Skeletal muscle tissue (tissue), 3 donors: ENCODE measurements at regions not wholly inside any gene's neighbourhood (a gene's known extent, or its start where the extent isn't known, plus 50 kb on each side); places are given as distances from the start of the nearest gene placed in this dataset.
"Not testable (repeated sequence)": the region's sequence is repeated elsewhere in the genome, so short reads cannot be mapped to it uniquely, and the experiment has no call there.

ENCODE experiments used
- H3K27ac ChIP-seq: one replicate; pipeline ENCODE4 v1.7.0; 2013; ENCODE audit warnings: mild to moderate bottlenecking, low read depth, low read length, inconsistent platforms
- H3K27me3 ChIP-seq, 3 donors: one replicate each; pipeline ENCODE4 v1.7.0; 2013; ENCODE audit warnings: low read length in 3 of 3; ENCODE audit not compliant: control insufficient read depth in 3 of 3, insufficient read depth in 3 of 3
- H3K36me3 ChIP-seq, 3 donors: one replicate each; pipeline ENCODE4 v1.7.0; 2013; ENCODE audit warnings: low read length in 3 of 3; ENCODE audit not compliant: control insufficient read depth in 3 of 3, insufficient read depth in 3 of 3
- H3K4me1 ChIP-seq, 3 donors: one replicate each; pipeline ENCODE4 v1.7.0; 2013; ENCODE audit warnings: low read length in 3 of 3, mild to moderate bottlenecking in 3 of 3; ENCODE audit not compliant: control insufficient read depth in 3 of 3, insufficient read depth in 3 of 3
- H3K4me3 ChIP-seq, 3 donors: one replicate each; pipeline ENCODE4 v1.7.0; 2013; ENCODE audit warnings: low read length in 3 of 3
- H3K9ac ChIP-seq, 3 donors: one replicate each; pipeline ENCODE4 v1.7.0; 2013; ENCODE audit warnings: low read length in 3 of 3, mild to moderate bottlenecking in 3 of 3, moderate library complexity in 2 of 3, low read depth in 1 of 3
- H3K9me3 ChIP-seq, 3 donors: one replicate each; pipeline ENCODE4 v1.7.0; 2013; ENCODE audit warnings: low read length in 3 of 3; ENCODE audit not compliant: control insufficient read depth in 3 of 3
- donor health status: Osteomylitis.

DNA sequence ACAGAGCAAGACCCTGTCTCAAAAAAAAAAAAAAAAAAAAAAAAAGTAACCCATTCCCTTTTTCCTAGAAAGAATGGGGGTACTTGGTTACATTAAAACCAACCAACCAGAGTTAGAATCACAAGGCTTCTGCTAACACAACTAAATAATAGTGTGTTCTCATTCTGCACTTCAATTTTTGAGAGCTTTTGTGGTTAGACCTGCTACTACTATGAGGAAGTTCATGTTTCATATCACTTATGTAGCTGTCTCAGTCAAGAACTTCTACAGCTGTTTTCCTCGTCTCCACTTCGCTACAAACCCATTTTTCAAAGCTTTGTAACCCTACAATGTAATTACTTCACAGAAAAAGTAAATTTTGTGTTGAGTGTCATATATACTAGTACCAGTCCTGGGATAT is 58.3 kb downstream of the PDHA2 start:
- no peaks in the 10 kb centered on the region for H3K27me3 ChIP-seq
- no peaks in the 10 kb centered on the region for H3K36me3 ChIP-seq
- no peaks in the 10 kb centered on the region for H3K9me3 ChIP-seq
- no peak overlapping the region for H3K4me3 ChIP-seq
- H3K9ac ChIP-seq = no peak overlapping the region
- no peaks in the 10 kb centered on the region for H3K4me1 ChIP-seq
- H3K27ac ChIP-seq = no peak overlapping the region

DNA sequence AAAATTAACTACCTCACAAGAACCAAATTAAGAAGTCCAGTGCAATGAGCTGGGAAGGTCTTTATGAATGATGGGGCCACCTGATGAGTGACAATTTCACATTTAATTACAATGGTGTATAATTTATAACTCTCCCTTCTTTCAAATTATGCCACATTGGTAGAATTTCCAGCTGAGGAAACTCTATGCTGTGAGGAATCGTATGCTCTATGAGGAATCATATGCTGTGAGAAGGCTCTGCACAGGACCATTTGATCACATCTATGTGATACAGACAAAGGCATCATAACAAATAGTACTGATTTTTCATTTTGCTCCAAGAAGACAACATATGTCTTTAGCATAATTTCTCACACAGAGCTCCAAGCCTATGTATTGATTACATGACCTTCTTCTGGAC is 69.3 kb downstream of the PDHA2 start:
- no peaks in the 10 kb centered on the region for H3K27me3 ChIP-seq
- no peak overlapping the region for H3K27ac ChIP-seq
- H3K36me3 ChIP-seq = no peaks in the 10 kb centered on the region
- H3K4me1 ChIP-seq = no peaks in the 10 kb centered on the region
- no peaks in the 10 kb centered on the region for H3K9me3 ChIP-seq
- H3K4me3 ChIP-seq = no peak overlapping the region
- H3K9ac ChIP-seq = no peak overlapping the region

DNA sequence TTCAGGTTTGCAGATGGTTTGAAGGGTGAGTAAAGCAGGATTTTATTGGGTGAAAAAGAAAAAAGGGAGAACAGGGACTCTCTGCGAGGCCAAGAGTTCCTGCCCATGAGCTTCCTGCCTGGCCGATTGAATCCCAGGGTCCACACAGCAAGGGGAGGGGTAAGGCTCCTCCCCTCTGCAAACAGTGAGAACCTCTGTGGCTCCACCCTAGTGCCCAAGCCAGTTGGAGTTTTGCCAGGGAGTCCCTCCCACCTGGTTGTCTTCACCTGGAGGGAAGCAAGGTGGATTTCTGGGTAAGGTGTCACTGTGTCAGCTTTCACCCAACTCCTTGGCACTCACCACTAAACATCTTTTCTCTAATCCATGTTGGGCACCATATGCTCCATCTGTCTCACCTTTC is 70.9 kb downstream of the PDHA2 start:
- no peaks in the 10 kb centered on the region for H3K27me3 ChIP-seq

DNA sequence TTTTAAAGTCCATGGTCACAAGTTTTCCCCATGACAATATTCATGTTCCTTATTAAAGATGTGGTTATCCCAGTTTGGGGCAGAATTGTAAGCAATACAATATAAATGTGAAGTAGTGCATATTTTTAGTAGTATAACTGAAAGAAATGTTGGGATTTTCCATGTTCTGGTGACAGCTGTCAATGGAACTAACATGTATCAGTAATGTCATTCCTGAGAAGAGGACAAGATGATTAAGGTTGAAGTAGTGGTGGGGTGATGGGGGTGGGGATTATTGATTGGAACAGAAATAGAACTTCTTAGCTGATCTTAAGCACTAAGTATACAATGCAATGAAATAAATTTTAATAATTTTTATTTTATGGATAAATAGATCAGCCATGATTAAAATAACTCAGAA is 81.6 kb downstream of the PDHA2 start:
- Histone ChIP-seq H3K27ac (no peak overlapping the region), H3K9me3 (peaks cover 0 to under 1% (median 0%) of the 10 kb centered on the region in 3 donors), H3K36me3 (no peaks in the 10 kb centered on the region), H3K4me1 (no peaks in the 10 kb centered on the region), H3K27me3 (no peaks in the 10 kb centered on the region), H3K4me3 (no peak overlapping the region), H3K9ac (no peak overlapping the region)

More for the DNA sequence above, 70.9 kb downstream of the PDHA2 start:
- no peak overlapping the region for H3K4me3 ChIP-seq
- no peaks in the 10 kb centered on the region for H3K9me3 ChIP-seq
- no peaks in the 10 kb centered on the region for H3K4me1 ChIP-seq
- no peak overlapping the region for H3K9ac ChIP-seq
- H3K36me3 ChIP-seq = no peaks in the 10 kb centered on the region
- no peak overlapping the region for H3K27ac ChIP-seq

DNA sequence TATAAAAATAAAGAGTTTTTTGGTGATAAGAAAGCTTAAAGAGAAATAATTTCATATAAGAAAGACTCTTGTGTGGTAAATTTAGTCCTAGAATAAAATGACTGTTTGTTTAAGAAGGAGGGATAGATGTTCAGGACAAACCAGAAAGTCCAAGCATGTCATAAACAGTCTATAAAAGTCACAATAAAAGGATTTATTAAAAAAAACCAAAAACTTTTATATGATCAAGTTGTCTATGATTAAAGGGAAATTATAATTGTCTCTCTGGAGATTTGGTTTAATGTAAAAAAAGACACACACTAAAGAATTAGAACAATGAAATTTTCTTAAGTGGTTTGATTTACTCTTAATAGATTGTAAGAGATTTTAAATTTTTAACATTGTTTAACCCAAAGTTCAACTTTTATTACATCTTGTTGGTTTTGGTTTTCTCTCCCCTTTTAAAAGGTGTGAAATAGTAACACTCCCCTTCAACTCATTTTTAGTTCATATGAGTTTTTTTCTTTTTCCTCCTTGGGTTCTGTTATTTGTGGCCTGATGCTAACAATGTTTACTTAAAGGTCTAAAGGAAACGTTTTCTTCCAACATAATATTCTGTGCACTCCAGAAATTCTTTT is 89.7 kb downstream of the PDHA2 start:
- Histone ChIP-seq H3K27me3 (no peaks in the 10 kb centered on the region), H3K4me1 (no peaks in the 10 kb centered on the region), H3K27ac (no peak overlapping the region), H3K9me3 (peaks cover 0 to 2% (median 1%) of the 10 kb centered on the region in 3 donors), H3K9ac (no peak overlapping the region), H3K4me3 (no peak overlapping the region), H3K36me3 (no peaks in the 10 kb centered on the region)

DNA sequence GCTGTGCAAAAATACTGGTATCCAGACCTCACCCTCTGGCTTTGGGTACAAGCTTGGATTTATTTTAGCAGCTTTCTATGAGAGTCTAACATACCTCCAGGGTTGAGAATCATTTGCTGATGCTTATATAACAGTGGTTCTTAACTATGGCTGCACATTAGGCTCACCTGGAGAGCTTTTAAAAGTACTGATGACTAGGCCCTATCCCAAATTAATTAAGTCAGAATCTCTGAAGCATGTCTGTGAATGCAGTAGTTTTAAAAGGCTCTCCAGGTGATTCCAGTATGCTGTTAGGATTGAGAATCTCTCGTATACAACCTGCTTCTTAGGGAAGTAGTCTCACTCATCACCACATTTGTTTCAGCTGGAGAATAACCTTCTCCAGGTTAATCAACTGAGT is 99.2 kb downstream of the PDHA2 start:
- no peaks in the 10 kb centered on the region for H3K27me3 ChIP-seq
- H3K9me3 ChIP-seq = no peaks in the 10 kb centered on the region
- H3K36me3 ChIP-seq = no peaks in the 10 kb centered on the region
- H3K4me3 ChIP-seq = no peak overlapping the region
- no peak overlapping the region for H3K9ac ChIP-seq
- no peak overlapping the region for H3K27ac ChIP-seq
- no peaks in the 10 kb centered on the region for H3K4me1 ChIP-seq

DNA sequence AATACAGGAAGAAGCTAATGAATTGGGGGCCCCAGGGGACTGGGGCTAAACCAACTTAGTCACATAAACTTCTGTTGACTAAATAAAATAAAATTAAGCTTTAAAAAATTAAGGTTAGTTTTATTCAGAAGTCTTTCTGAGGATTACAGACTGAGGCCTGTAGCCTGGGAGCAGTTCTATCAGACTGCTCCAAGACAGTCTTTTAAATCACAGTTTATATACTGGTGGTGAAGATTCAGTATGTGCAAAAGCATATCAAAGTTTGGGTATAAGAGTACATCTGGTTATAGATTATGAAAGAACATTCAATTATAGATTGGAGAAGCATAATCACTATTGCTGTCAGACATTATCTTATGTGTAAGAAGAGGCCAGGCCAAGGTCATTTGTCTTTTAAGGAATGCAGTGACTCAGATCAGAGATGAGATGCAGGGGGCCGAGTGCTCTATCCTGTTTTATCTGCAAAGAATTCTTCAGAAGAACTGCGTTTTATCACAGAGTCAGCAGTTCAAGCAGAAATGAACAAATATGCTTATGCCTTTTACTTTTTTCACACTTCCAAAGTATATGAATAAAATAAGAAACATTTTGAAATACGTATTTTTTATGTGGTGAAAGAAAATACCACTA is 109.4 kb downstream of the PDHA2 start:
- Histone ChIP-seq H3K9ac (no peak overlapping the region), H3K27ac (no peak overlapping the region), H3K4me1 (no peaks in the 10 kb centered on the region), H3K9me3 (no peaks in the 10 kb centered on the region), H3K36me3 (no peaks in the 10 kb centered on the region), H3K4me3 (no peak overlapping the region), H3K27me3 (no peaks in the 10 kb centered on the region)

DNA sequence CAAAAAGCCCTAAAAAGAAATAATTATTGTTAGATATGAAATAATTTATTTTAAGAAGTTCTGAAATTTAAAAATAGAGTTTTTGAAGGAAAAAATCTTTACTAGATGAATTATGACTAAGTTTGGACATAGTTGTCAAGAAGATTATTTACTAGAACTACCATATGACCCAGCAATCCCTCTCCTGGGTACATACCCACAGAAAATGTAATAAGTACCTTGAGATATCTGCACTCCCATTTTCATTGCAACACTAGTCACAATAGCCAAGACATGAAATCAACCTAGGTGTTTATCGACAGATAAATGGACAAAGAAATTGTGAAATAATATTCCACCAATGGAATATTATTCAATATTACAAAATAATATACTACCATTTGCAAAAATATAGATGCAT is 109.9 kb downstream of the PDHA2 start:
- no peak overlapping the region for H3K4me3 ChIP-seq
- no peaks in the 10 kb centered on the region for H3K27me3 ChIP-seq
- no peak overlapping the region for H3K9ac ChIP-seq
- H3K9me3 ChIP-seq = no peaks in the 10 kb centered on the region
- no peaks in the 10 kb centered on the region for H3K36me3 ChIP-seq
- H3K27ac ChIP-seq = no peak overlapping the region
- no peaks in the 10 kb centered on the region for H3K4me1 ChIP-seq

DNA sequence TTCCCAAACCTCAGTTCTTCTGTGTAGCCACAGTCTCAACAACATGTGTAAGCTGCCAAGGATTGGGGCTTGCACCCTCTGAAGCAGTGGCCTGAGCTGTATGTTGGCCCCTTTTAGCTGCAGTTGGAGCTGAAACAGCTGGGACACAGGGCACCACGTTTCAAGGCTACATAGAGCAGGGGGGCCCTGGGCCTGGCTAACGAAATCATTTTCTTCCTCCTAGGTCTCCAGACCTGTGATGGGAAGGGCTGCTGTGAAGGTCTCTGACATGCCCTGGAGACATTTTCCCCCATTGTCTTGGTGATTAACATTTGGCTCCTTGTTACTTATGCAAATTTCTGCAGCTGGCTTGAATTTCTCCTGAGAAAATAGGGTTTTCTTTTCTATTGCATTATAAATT is 112.6 kb downstream of the PDHA2 start:
- H3K9ac ChIP-seq, H3K4me3 ChIP-seq, H3K27me3 ChIP-seq, H3K9me3 ChIP-seq, H3K4me1 ChIP-seq, H3K36me3 ChIP-seq, H3K27ac ChIP-seq: not testable (repeated sequence)

DNA sequence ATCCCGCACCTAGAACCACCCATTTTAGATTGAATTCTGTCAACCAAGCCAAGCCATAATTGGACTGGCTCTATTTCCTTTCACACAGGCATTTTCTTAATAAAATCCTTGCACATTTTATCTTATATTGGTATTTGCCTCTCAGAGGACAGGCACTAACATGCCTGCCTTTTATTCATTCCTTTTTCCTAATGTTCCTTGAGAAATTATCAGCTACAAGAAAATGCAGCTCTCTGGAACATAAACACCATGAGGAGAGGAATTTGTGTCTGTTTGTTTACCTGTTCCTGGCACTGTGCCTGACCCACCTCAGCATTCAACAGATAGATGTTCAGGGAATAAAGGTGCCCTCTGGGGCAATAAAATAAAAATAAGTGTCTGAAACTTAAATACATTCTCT is 116.2 kb downstream of the PDHA2 start:
- no peak overlapping the region for H3K27ac ChIP-seq
- no peaks in the 10 kb centered on the region for H3K27me3 ChIP-seq
- no peaks in the 10 kb centered on the region for H3K9me3 ChIP-seq
- no peak overlapping the region for H3K4me3 ChIP-seq
- no peaks in the 10 kb centered on the region for H3K4me1 ChIP-seq
- H3K9ac ChIP-seq = no peak overlapping the region
- H3K36me3 ChIP-seq = no peaks in the 10 kb centered on the region
